Spleen (tissue), 11 donors: ENCODE measurements at regions not wholly inside any gene's neighbourhood (a gene's known extent, or its start where the extent isn't known, plus 50 kb on each side); places are given as distances from the start of the nearest gene placed in this dataset.

Experiments used
- DNase-seq: peaks from one replicate; pipeline ENCODE4 v3.0.0-alpha.2; 2020
- H3K27ac ChIP-seq, 8 donors: fragments of 200-600 bp; sonication (generic) in 7 of 8; 1 replicate in 4 of 8; 2 replicates in 4 of 8; pipeline versions ENCODE4 v1.5.0 to v1.8.0; 2016 to 2021; ENCODE audit warnings: inconsistent platforms in 4 of 8, mild to moderate bottlenecking in 4 of 8, moderate library complexity in 1 of 8
- H3K27me3 ChIP-seq, 7 donors: fragments of 200-600 bp; sonication (generic) in 6 of 7; replicated peaks in 1 of 7; 1 replicate in 4 of 7; 2 replicates in 3 of 7; pipeline versions ENCODE4 v1.5.0 to v1.8.0; 2016 to 2021; ENCODE audit warnings: inconsistent platforms in 3 of 7, mild to moderate bottlenecking in 1 of 7
- H3K36me3 ChIP-seq, 6 donors: fragments of 200-600 bp; sonication (generic) in 5 of 6; 1 replicate in 4 of 6; 2 replicates in 2 of 6; pipeline versions ENCODE4 v1.5.0 to v1.8.0; 2016 to 2021; ENCODE audit warnings: inconsistent platforms in 2 of 6
- H3K4me1 ChIP-seq, 6 donors: fragments of 200-600 bp; sonication (generic) in 5 of 6; 1 replicate in 3 of 6; 2 replicates in 3 of 6; pipeline versions ENCODE4 v1.5.0 to v1.8.0; 2016 to 2021; ENCODE audit warnings: inconsistent platforms in 3 of 6
- H3K4me3 ChIP-seq, 8 donors: fragments of 200-600 bp; sonication (generic) in 7 of 8; 1 replicate in 4 of 8; 2 replicates in 4 of 8; pipeline versions ENCODE4 v1.5.0 to v1.8.0; 2016 to 2021; ENCODE audit warnings: inconsistent platforms in 4 of 8, mild to moderate bottlenecking in 4 of 8, moderate library complexity in 2 of 8
- H3K9me3 ChIP-seq, 8 donors: fragments of 200-600 bp; sonication (generic) in 7 of 8; 1 replicate in 4 of 8; 2 replicates in 4 of 8; pipeline versions ENCODE4 v1.5.0 to v1.8.0; 2016 to 2021; ENCODE audit warnings: inconsistent platforms in 4 of 8
- POLR2A ChIP-seq, 3 donors: fragments of 450-650 bp; IDR thresholded peaks; one replicate each; pipeline ENCODE4 v1.5.1; 2017; ENCODE audit warnings: antibody characterized with exemption in 3 of 3, mild to moderate bottlenecking in 1 of 3
- POLR2AphosphoS5 ChIP-seq, 3 donors: sonication (generic); formaldehyde crosslinking; IDR thresholded peaks; one replicate each; pipeline ENCODE4 v1.5.1; 2017; ENCODE audit warnings: antibody characterized with exemption in 3 of 3
- WGBS, 5 donors: extraction: QIAGEN DNeasy Blood & Tissue Kit in 3 of 5; methylation state at CpG; one replicate each; pipeline versions ENCODE4 v1.1.5 to v1.1.7; 2013 to 2018; 5-methylcytosine and 5-hydroxymethylcytosine counted together
- intact Hi-C: fragments of 100-400 bp; cut with DNase I; formaldehyde crosslinking; loops from one replicate; pipeline ENCODE4 v1.15.0; 2023; ENCODE audit warnings: low total_unique reads
- TF ChIP-seq, protein P1 (sequence below), 11 experiments: fragments of 200-600 bp in 7 of 11; fragments of 450-650 bp in 4 of 11; sonication (generic) in 4 of 11; IDR thresholded peaks in 8 of 11; conservative IDR thresholded peaks in 3 of 11; 1 replicate in 7 of 11; 2 replicates in 4 of 11; pipeline versions ENCODE4 v1.4.0 to v1.8.0; 2016 to 2021; ENCODE audit warnings: antibody characterized with exemption in 11 of 11, inconsistent platforms in 4 of 11, mild to moderate bottlenecking in 1 of 11
- donor health status: healthy with polysubstance abuse.
- donor health status: DM: no; HTN: no; CAD: no; lungs with moderate emphysema.
- donor health status: DM: no; HTN: no; CAD: no.
- donor health status: Bipolar disorder and iron deficiency.
- donor health status: healthy.
- donor health status: DM: no; HTN: no; CAD: no.
- donor health status: DM: yes; HTN: yes; CAD: no.

DNA sequence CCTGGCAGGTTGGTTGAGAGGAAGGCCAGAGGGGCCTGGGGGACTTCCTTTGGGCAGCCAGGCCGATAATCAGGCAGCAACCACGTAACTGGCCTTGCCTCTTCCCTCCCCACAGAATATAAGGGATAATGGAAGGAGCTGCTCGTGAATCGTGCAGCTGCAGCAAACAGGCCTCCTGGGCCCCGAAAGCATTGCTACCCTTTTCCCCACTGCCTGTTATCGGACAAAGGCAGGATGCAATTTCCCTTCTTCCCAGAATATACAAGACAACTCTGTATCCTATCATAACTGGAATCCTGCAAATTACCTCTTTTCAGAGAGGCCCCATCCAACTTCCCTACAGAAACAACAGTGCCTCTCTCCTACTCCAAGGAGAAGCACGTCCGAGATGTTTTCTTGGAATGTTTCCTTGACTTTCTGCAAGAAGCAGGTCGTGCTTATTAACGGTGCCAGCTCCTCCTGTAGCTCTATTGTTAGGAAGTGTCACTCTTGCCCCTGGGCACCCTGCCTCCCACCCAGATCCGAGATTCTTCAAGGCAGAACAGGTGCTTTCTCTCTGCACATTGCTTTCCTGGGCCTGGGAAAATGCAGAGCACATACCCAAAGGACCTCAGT is 106.0 kb upstream of the TIAM1 start:
- no peak for DNase-seq
- H3K9me3 ChIP-seq: no peaks in the 10 kb centered on the region
- H3K4me1 ChIP-seq: peaks cover 0 to 14% (median 0%) of the 10 kb centered on the region in 6 donors
- H3K27ac ChIP-seq: no peak overlapping the region
- TF ChIP-seq, protein P1, sequence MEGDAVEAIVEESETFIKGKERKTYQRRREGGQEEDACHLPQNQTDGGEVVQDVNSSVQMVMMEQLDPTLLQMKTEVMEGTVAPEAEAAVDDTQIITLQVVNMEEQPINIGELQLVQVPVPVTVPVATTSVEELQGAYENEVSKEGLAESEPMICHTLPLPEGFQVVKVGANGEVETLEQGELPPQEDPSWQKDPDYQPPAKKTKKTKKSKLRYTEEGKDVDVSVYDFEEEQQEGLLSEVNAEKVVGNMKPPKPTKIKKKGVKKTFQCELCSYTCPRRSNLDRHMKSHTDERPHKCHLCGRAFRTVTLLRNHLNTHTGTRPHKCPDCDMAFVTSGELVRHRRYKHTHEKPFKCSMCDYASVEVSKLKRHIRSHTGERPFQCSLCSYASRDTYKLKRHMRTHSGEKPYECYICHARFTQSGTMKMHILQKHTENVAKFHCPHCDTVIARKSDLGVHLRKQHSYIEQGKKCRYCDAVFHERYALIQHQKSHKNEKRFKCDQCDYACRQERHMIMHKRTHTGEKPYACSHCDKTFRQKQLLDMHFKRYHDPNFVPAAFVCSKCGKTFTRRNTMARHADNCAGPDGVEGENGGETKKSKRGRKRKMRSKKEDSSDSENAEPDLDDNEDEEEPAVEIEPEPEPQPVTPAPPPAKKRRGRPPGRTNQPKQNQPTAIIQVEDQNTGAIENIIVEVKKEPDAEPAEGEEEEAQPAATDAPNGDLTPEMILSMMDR (IDR thresholded peaks at IDR 0.05 in 8 of 11, conservative IDR thresholded peaks at IDR 0.05 in 3 of 11): no peak
- no peak for TF ChIP-seq POLR2AphosphoS5 (IDR thresholded peaks at IDR 0.05)
- TF ChIP-seq POLR2A (IDR thresholded peaks at IDR 0.05): no peak
- intact Hi-C loops: no loop called here
- no peaks in the 10 kb centered on the region for H3K27me3 ChIP-seq
- 77 to 88% (median 84%) methylated on average over 11 of the region's 11 CpGs for WGBS, 5 donors
- H3K36me3 ChIP-seq: no peaks in the 10 kb centered on the region
- H3K4me3 ChIP-seq: no peak overlapping the region

- Histone ChIP-seq H3K9me3 (no peaks in the 10 kb centered on the region), H3K27me3 (no peaks in the 10 kb centered on the region), H3K36me3 (no peaks in the 10 kb centered on the region), H3K27ac (no peak overlapping the region), H3K4me1 (peaks cover 0 to 25% (median 2%) of the 10 kb centered on the region in 6 donors), H3K4me3 (no peak overlapping the region)
- 55 to 72% (median 57%) methylated on average over 3 of the region's 3 CpGs for WGBS, 5 donors
- intact Hi-C loops: no loop called here
- no peak for DNase-seq
- TF ChIP-seq POLR2A (IDR thresholded peaks at IDR 0.05): no peak
- TF ChIP-seq, protein P1 (IDR thresholded peaks at IDR 0.05 in 8 of 11, conservative IDR thresholded peaks at IDR 0.05 in 3 of 11): no peak
- no peak for TF ChIP-seq POLR2AphosphoS5 (IDR thresholded peaks at IDR 0.05)
These were observed 104.4 kb upstream of the TIAM1 start for GRCh38 chr21:31448496-31448895.

DNA sequence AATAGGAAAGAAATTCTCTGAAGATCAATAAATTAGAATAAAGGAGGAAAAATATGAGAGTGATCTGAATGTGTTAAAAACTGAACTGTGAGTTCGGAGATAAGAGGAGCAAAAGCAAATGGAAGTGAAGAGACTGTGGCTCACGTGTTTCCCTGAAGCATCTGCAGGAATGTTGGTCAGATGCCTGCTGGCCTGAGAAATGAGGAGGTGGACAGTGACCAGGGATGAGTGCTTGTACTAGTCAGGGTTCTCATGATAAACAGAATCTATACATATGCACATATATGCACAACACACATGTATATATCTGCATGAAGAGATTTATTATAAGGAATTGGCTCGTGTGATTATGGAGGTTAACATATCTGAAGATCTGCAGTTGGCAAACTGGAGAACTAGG is 103.4 kb upstream of the TIAM1 start:
- H3K4me3 ChIP-seq: no peak overlapping the region
- H3K27ac ChIP-seq: no peak overlapping the region
- H3K9me3 ChIP-seq: peaks cover 0 to under 1% (median 0%) of the 10 kb centered on the region in 8 donors
- no peak for TF ChIP-seq POLR2A (IDR thresholded peaks at IDR 0.05)
- TF ChIP-seq, protein P1 (IDR thresholded peaks at IDR 0.05 in 8 of 11, conservative IDR thresholded peaks at IDR 0.05 in 3 of 11): no peak
- no peak for TF ChIP-seq POLR2AphosphoS5 (IDR thresholded peaks at IDR 0.05)
- no peak for DNase-seq
- intact Hi-C loops: no loop called here
- 51 to 73% (median 57%) methylated on average over 3 of the region's 3 CpGs for WGBS, 5 donors
- H3K36me3 ChIP-seq: no peaks in the 10 kb centered on the region
- no peaks in the 10 kb centered on the region for H3K27me3 ChIP-seq
- peaks cover 0 to 26% (median 2%) of the 10 kb centered on the region in 6 donors for H3K4me1 ChIP-seq

DNA sequence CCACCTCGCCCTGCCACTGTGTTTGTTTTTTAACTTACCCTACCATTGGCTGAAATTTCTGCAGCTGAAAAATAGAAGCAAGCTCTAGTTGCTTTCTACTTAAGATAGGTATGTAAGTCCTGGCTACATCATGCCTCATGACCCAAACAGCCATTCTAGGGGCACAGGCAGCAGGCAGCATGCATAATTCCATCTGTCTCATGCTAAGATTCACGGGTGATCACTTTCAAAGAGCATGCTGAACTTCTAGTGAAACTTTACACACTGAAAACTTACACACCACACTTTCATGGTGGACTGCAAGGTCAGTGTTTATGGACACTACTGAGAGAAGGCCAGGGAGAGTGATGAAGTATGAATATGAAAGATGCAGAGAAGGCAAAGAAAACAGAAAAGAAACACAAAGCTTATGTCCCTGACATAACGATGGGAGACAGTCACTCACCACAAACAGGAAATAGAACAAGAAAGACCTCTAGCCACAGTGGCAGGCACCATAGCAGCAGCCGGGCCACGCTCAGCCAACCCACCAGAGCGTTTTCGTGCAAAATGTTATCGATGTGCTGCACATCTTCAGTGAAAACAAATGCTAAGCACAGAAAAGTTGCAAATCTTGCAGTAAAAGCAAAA is 102.3 kb upstream of the TIAM1 start:
- H3K4me1 ChIP-seq: peaks cover 0 to 26% (median 2%) of the 10 kb centered on the region in 6 donors
- DNase-seq: no peak

More for the DNA sequence above, 102.3 kb upstream of the TIAM1 start:
- TF ChIP-seq, protein P1 (IDR thresholded peaks at IDR 0.05 in 8 of 11, conservative IDR thresholded peaks at IDR 0.05 in 3 of 11): no peak
- TF ChIP-seq POLR2A (IDR thresholded peaks at IDR 0.05) (no peak), POLR2AphosphoS5 (IDR thresholded peaks at IDR 0.05) (no peak)
- H3K27me3 ChIP-seq: no peaks in the 10 kb centered on the region
- intact Hi-C loops: no loop called here
- H3K36me3 ChIP-seq: no peaks in the 10 kb centered on the region
- peaks cover 0 to 12% (median 5%) of the 10 kb centered on the region in 8 donors for H3K9me3 ChIP-seq
- H3K4me3 ChIP-seq: no peak overlapping the region
- peak overlapping the region in 2 of 8 donors; percentile 21 to 64 for H3K27ac ChIP-seq
- 24 to 40% (median 31%) methylated on average over 8 of the region's 8 CpGs for WGBS, 5 donors
